ENCODE measurements at regions not wholly inside any gene's neighbourhood (a gene's known extent, or its start where the extent isn't known, plus 50 kb on each side); places are given as distances from the start of the nearest gene placed in this dataset.

DNA sequence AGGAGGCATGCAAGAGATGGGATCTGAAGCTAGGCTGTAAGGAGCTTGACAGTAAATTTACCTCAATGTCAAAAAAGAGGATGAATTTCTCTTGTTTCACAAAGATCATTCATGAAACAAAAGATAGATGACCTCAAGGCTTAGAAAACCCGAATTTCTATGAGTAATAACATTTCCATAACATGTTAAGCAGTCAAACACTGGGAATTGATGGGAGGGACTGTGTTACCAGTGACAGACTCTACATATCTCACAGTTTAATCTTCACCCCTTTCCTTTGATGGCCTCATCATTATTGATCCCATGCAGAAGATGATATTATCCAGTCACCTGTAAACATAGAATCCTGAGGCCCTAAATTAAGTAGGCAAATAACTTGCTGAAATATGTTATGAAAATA is 53.5 kb upstream of the VGLL3 start:
- DNase-seq (ENCODE audit: low spot score): no peak

DNA sequence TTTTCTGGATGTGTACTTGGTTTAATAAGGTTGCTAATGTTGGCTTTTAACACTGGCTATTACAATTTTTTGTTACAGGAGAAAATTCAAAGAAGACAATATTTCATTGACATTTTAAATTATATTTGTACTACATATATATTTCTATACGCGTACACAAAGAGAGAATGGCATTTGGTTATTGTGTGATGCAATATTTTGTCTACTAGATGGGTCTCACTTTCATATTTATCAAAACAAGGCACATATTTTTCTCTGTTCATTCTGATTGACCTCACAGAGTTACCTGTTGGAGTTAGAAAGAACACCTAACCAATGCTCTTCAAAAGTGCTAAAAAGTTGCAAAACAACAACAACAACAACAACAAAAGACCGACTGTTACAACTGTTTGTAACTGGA is 50.2 kb upstream of the VGLL3 start:
- DNase-seq (ENCODE audit: low spot score): no peak
